Uterus (tissue), 3 donors: ENCODE measurements at regions not wholly inside any gene's neighbourhood (a gene's known extent, or its start where the extent isn't known, plus 50 kb on each side); places are given as distances from the start of the nearest gene placed in this dataset.

Source experiments
- DNase-seq, 2 donors: peaks; one replicate each; pipeline ENCODE4 v3.0.0-alpha.2; 2019 to 2020
- H3K27ac ChIP-seq, 2 donors: fragments of 200-600 bp; sonication (generic); 1 replicate in 1 of 2; 2 replicates in 1 of 2; pipeline ENCODE4 v1.5.1; 2016 to 2018
- H3K27me3 ChIP-seq, 2 donors: fragments of 200-600 bp; sonication (generic); one replicate each; pipeline ENCODE4 v1.5.1; 2018 to 2019; ENCODE audit warnings: control low read depth in 1 of 2
- H3K36me3 ChIP-seq, 2 donors: fragments of 200-600 bp; sonication (generic); one replicate each; pipeline ENCODE4 v1.5.1; 2019; ENCODE audit warnings: control low read depth in 1 of 2
- H3K4me1 ChIP-seq, 2 donors: fragments of 200-600 bp; sonication (generic); one replicate each; pipeline ENCODE4 v1.5.1; 2018 to 2019; ENCODE audit warnings: control low read depth in 1 of 2
- H3K4me3 ChIP-seq, 2 donors: fragments of 200-600 bp; sonication (generic); 1 replicate in 1 of 2; 2 replicates in 1 of 2; pipeline ENCODE4 v1.5.1; 2018 to 2019; ENCODE audit warnings: mild to moderate bottlenecking in 1 of 2
- H3K9me3 ChIP-seq, 2 donors: fragments of 200-600 bp; sonication (generic); one replicate each; pipeline ENCODE4 v1.5.1; 2019; ENCODE audit warnings: control low read depth in 1 of 2
- POLR2A ChIP-seq, 2 donors: fragments of 450-650 bp; IDR thresholded peaks; one replicate each; pipeline ENCODE4 v1.6.1; 2016; ENCODE audit warnings: antibody characterized with exemption in 2 of 2, mild to moderate bottlenecking in 1 of 2, moderate library complexity in 1 of 2
- intact Hi-C: fragments of 100-400 bp; cut with DNase I; formaldehyde crosslinking; loops from one replicate; pipeline ENCODE4 v1.15.1; 2023; ENCODE audit warnings: low total_unique reads
- TF ChIP-seq, protein P1 (sequence below), 4 experiments: fragments of 200-600 bp in 2 of 4; fragments of 450-650 bp in 2 of 4; sonication (generic) in 2 of 4; IDR thresholded peaks; one replicate each; pipeline ENCODE4 v1.5.1; 2016 to 2019; ENCODE audit warnings: antibody characterized with exemption in 4 of 4, mild to moderate bottlenecking in 2 of 4, moderate library complexity in 1 of 4
- donor health status: DM: yes; HTN: yes; CAD: no.

GRCh38 chr9:22809371-22809770 lies 362.7 kb downstream of the DMRTA1 start:
- Histone ChIP-seq H3K4me1 (no peaks in the 10 kb centered on the region), H3K27me3 (no peaks in the 10 kb centered on the region)
- TF ChIP-seq POLR2A (IDR thresholded peaks at IDR 0.05) = no peak
- TF ChIP-seq, protein P1, sequence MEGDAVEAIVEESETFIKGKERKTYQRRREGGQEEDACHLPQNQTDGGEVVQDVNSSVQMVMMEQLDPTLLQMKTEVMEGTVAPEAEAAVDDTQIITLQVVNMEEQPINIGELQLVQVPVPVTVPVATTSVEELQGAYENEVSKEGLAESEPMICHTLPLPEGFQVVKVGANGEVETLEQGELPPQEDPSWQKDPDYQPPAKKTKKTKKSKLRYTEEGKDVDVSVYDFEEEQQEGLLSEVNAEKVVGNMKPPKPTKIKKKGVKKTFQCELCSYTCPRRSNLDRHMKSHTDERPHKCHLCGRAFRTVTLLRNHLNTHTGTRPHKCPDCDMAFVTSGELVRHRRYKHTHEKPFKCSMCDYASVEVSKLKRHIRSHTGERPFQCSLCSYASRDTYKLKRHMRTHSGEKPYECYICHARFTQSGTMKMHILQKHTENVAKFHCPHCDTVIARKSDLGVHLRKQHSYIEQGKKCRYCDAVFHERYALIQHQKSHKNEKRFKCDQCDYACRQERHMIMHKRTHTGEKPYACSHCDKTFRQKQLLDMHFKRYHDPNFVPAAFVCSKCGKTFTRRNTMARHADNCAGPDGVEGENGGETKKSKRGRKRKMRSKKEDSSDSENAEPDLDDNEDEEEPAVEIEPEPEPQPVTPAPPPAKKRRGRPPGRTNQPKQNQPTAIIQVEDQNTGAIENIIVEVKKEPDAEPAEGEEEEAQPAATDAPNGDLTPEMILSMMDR (IDR thresholded peaks at IDR 0.05) = no peak

GRCh38 chr9:22813529-22813928 lies 366.9 kb downstream of the DMRTA1 start:
- H3K27me3 ChIP-seq = no peaks in the 10 kb centered on the region
- no peaks in the 10 kb centered on the region for H3K4me1 ChIP-seq
- intact Hi-C loops = no loop called here
- H3K9me3 ChIP-seq = no peaks in the 10 kb centered on the region
- no peaks in the 10 kb centered on the region for H3K36me3 ChIP-seq
- no peak overlapping the region for H3K27ac ChIP-seq
- no peak for DNase-seq
- H3K4me3 ChIP-seq = no peak overlapping the region
- no peak for TF ChIP-seq POLR2A (IDR thresholded peaks at IDR 0.05)
- TF ChIP-seq, protein P1 (IDR thresholded peaks at IDR 0.05) = no peak

More at GRCh38 chr9:22809371-22809770, 362.7 kb downstream of the DMRTA1 start:
- Histone ChIP-seq H3K27ac (no peak overlapping the region), H3K4me3 (no peak overlapping the region), H3K9me3 (no peaks in the 10 kb centered on the region), H3K36me3 (no peaks in the 10 kb centered on the region)
- intact Hi-C loops = no loop called here
- DNase-seq = no peak

DNA sequence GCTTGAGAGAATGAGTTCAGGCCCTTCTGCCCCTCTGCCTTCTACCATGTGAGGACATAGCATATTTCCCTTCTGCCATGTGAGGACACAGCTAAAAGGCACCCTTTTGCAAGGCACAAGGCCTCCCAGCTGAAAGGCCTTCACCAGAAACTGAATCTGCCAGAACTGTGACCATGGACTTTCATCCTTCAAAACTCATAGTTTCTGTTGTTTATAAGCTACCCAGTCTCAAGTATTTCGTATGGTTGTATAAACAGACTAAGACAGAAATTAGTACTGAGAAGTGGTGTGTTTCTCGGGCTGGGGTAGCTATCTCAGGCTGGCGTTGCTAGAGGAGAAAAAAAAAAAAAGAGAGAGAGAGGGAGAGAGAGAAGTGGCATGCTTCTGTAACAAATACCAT lies 368.6 kb downstream of the DMRTA1 start:
- no peak for DNase-seq
- Histone ChIP-seq H3K27me3 (no peaks in the 10 kb centered on the region), H3K9me3 (no peaks in the 10 kb centered on the region), H3K36me3 (no peaks in the 10 kb centered on the region), H3K4me1 (no peaks in the 10 kb centered on the region), H3K27ac (no peak overlapping the region), H3K4me3 (no peak overlapping the region)
- TF ChIP-seq, protein P1 (IDR thresholded peaks at IDR 0.05) = no peak
- no peak for TF ChIP-seq POLR2A (IDR thresholded peaks at IDR 0.05)
- intact Hi-C loops = no loop called here

GRCh38 chr9:22817181-22817580 lies 370.6 kb downstream of the DMRTA1 start:
- H3K4me3 ChIP-seq = no peak overlapping the region
- H3K27me3 ChIP-seq = no peaks in the 10 kb centered on the region
- intact Hi-C loops = no loop called here
- TF ChIP-seq POLR2A (IDR thresholded peaks at IDR 0.05) = no peak
- TF ChIP-seq, protein P1 (IDR thresholded peaks at IDR 0.05) = no peak
- DNase-seq = no peak
- H3K4me1 ChIP-seq = no peaks in the 10 kb centered on the region
- no peaks in the 10 kb centered on the region for H3K36me3 ChIP-seq
- no peaks in the 10 kb centered on the region for H3K9me3 ChIP-seq
- H3K27ac ChIP-seq = no peak overlapping the region

DNA sequence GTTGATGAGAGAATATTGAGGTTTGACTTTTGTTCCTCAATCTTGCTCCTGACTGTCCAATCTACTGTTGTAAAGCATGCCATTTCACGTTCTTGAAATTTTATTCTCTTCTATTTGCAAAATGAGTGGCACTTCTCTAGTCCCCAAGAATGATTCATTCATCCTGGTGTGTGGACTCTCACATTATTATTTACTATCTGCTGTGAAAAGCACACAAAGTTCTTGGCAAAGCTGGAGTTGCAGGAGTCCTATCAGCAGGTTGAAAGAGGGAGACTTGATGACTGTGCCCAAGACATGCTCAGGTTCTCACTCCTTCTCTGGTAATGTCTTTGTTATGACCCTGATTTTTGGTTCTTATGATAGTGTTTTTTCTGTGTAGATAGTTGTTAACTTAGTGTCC lies 382.6 kb downstream of the DMRTA1 start:
- DNase-seq = no peak
- no peaks in the 10 kb centered on the region for H3K4me1 ChIP-seq
- no peak for TF ChIP-seq POLR2A (IDR thresholded peaks at IDR 0.05)
- TF ChIP-seq, protein P1 (IDR thresholded peaks at IDR 0.05) = no peak
- intact Hi-C loops = no loop called here
- no peaks in the 10 kb centered on the region for H3K36me3 ChIP-seq
- no peak overlapping the region for H3K4me3 ChIP-seq
- no peaks in the 10 kb centered on the region for H3K9me3 ChIP-seq
- no peaks in the 10 kb centered on the region for H3K27me3 ChIP-seq
- no peak overlapping the region for H3K27ac ChIP-seq
